ENCODE measurements at regions not wholly inside any gene's neighbourhood (a gene's known extent, or its start where the extent isn't known, plus 50 kb on each side); places are given as distances from the start of the nearest gene placed in this dataset.

- no peak for TF ChIP-seq ESRRB (CRISPR knock-in tag; IDR thresholded peaks at IDR 0.05; ENCODE audit: borderline replicate concordance)
- TF ChIP-seq NCOR1 (IDR thresholded peaks at IDR 0.05), result peak; percentile 29; the same call in 1 of the 2 replicates
- TF ChIP-seq POLR3G (IDR thresholded peaks at IDR 0.05; ENCODE audit: extremely low read depth, insufficient read length, insufficient replicate concordance), result no peak
- TF ChIP-seq TCF3 (CRISPR knock-in tag; IDR thresholded peaks at IDR 0.05), result peak; percentile 19; the same call in 1 of the 2 replicates
Measured at GRCh38 chr9:104993291-104993963, 65.5 kb upstream of the ABCA1 start (continued).

- ATAC-seq (no peak), DNase-seq (ENCODE audit: extremely low read depth in 1 of 4, low spot score in 3 of 4) (no peak), FAIRE-seq (no peak)
- CTCF ChIA-PET (ENCODE audit: low intra/inter-chr PET ratio), result no interaction called here
- H2AFZ ChIP-seq (ENCODE audit: low read depth, low read length), result no peak overlapping the region
- H3K9me1 ChIP-seq (ENCODE audit: control insufficient read depth, insufficient read depth, low read length), result no peaks in the 10 kb centered on the region
- intact Hi-C loops (cut with micrococcal nuclease) (loop anchor here (10.0 kb wide), 1 partner anchor 903 kb away; the partner anchor contains the start of gene SMC2), in situ Hi-C loops (cut with MboI) (no loop called here)
- peaks cover 4 to 10% of the 10 kb centered on the region in 2 experiments; a peak in 3 of 5 replicates for H3K4me1 ChIP-seq (replicated peaks in 1 of 2; ENCODE audit: control insufficient read depth in 2 of 2, insufficient read depth in 2 of 2, low read length in 2 of 2)
- no peak overlapping the region for H3K27ac ChIP-seq (ENCODE audit: extremely low read depth, low read depth, low read length)
- no peak overlapping the region for H3K4me3 ChIP-seq
- 7% methylated on average over 2 of the region's 2 CpGs for whole genome bisulfite sequencing (ENCODE audit: insufficient coverage, low coverage, missing lambda C conversion rate)
- H3K27me3 ChIP-seq (ENCODE audit: control insufficient read depth in 2 of 2, insufficient read depth in 2 of 2, low read length in 2 of 2), result no peaks in the 10 kb centered on the region
- POLR2A ChIA-PET, result interaction anchor here (0.9 to 1.0 kb wide), 2 partner anchors 10 to 23 kb away, joined by 3 read pairs; no protein-coding TSS in a partner anchor
- BruUV-seq (replicated peaks), result no TSS peak
- no peaks in the 10 kb centered on the region for H3K36me3 ChIP-seq (ENCODE audit: control insufficient read depth, insufficient read depth, low read length)
- H3K9ac ChIP-seq (ENCODE audit: insufficient read depth in 1 of 2, low read depth in 2 of 2, low read length in 2 of 2), result no peak overlapping the region
- H3K4me2 ChIP-seq (ENCODE audit: insufficient read depth, low read length), result no peak overlapping the region
- TF ChIP-seq EZH2 (IDR thresholded peaks at IDR 0.05; ENCODE audit: borderline replicate concordance, low read depth, low read length) (no peak), STAG1 (CRISPR knock-in tag; IDR thresholded peaks at IDR 0.05; ENCODE audit: borderline replicate concordance) (no peak), ZNF512 (tag; IDR thresholded peaks at IDR 0.05) (no peak), NFIC (IDR thresholded peaks at IDR 0.05) (no peak), HNRNPUL1 (IDR thresholded peaks at IDR 0.05; ENCODE audit: low read length) (no peak), MAFF (IDR thresholded peaks at IDR 0.05; ENCODE audit: low read length) (no peak), ZNF263 (CRISPR knock-in tag; IDR thresholded peaks at IDR 0.05; ENCODE audit: borderline replicate concordance) (no peak), TCF7 (IDR thresholded peaks at IDR 0.05; ENCODE audit: borderline replicate concordance) (no peak)
- TF ChIP-seq, protein P1, sequence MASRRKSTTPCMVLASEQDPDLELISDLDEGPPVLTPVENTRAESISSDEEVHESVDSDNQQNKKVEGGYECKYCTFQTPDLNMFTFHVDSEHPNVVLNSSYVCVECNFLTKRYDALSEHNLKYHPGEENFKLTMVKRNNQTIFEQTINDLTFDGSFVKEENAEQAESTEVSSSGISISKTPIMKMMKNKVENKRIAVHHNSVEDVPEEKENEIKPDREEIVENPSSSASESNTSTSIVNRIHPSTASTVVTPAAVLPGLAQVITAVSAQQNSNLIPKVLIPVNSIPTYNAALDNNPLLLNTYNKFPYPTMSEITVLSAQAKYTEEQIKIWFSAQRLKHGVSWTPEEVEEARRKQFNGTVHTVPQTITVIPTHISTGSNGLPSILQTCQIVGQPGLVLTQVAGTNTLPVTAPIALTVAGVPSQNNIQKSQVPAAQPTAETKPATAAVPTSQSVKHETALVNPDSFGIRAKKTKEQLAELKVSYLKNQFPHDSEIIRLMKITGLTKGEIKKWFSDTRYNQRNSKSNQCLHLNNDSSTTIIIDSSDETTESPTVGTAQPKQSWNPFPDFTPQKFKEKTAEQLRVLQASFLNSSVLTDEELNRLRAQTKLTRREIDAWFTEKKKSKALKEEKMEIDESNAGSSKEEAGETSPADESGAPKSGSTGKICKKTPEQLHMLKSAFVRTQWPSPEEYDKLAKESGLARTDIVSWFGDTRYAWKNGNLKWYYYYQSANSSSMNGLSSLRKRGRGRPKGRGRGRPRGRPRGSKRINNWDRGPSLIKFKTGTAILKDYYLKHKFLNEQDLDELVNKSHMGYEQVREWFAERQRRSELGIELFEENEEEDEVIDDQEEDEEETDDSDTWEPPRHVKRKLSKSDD (conservative IDR thresholded peaks at IDR 0.05; ENCODE audit: low read length), result no peak
- TF ChIP-seq, protein P2, sequence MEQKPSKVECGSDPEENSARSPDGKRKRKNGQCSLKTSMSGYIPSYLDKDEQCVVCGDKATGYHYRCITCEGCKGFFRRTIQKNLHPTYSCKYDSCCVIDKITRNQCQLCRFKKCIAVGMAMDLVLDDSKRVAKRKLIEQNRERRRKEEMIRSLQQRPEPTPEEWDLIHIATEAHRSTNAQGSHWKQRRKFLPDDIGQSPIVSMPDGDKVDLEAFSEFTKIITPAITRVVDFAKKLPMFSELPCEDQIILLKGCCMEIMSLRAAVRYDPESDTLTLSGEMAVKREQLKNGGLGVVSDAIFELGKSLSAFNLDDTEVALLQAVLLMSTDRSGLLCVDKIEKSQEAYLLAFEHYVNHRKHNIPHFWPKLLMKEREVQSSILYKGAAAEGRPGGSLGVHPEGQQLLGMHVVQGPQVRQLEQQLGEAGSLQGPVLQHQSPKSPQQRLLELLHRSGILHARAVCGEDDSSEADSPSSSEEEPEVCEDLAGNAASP (IDR thresholded peaks at IDR 0.05), result no peak
- H4K20me1 ChIP-seq (replicated peaks; ENCODE audit: control insufficient read depth, insufficient read depth, low read length), result no peaks in the 10 kb centered on the region
- no peaks in the 10 kb centered on the region for H3K9me3 ChIP-seq (replicated peaks; ENCODE audit: control insufficient read depth, insufficient read depth, low read depth, low read length)
- no peaks in the 10 kb centered on the region for H3K79me2 ChIP-seq (ENCODE audit: control insufficient read depth, insufficient read depth, low read length)
Measured at GRCh38 chr9:104997536-104997935, 69.6 kb upstream of the ABCA1 start.

Measured in K562 (cell line).